HT1080 (cell line): ENCODE measurements at regions not wholly inside any gene's neighbourhood (a gene's known extent, or its start where the extent isn't known, plus 50 kb on each side); places are given as distances from the start of the nearest gene placed in this dataset.
A peak's percentile ranks its signal among the peaks of the same experiment; 100 is the strongest.
"Not testable (repeated sequence)": the region's sequence is repeated elsewhere in the genome, so short reads cannot be mapped to it uniquely, and the experiment has no call there.

Source experiments
- DNase-seq: peaks from one replicate; pipeline ENCODE4 v3.0.0-alpha.2; 2015; ENCODE audit warnings: low read depth

DNA sequence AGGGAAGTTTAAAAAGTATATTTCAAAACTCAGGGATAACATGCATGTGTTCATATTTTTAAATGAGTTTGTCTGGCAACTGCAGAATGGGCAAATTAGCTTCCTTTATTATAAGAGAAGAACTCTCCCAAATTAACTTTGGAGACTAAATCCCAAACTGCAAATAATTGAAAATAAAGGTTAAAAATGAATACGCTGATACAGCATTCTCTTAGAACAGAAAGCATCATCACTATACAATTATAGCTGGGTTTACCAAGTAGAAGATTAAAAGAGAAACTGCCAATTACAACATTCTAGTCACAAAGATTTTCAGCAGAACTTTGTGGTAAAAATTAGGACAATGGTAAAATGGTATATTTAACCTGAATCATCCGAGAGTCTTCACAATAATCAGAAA, 73.3 kb downstream of the OLFM4 start:
- no peak for DNase-seq

GRCh38 chr13:53104136-53104535, 75.5 kb downstream of the OLFM4 start:
- no peak for DNase-seq

- no peak for DNase-seq
Observed at GRCh38 chr13:53105477-53105876, 76.9 kb downstream of the OLFM4 start.

DNA sequence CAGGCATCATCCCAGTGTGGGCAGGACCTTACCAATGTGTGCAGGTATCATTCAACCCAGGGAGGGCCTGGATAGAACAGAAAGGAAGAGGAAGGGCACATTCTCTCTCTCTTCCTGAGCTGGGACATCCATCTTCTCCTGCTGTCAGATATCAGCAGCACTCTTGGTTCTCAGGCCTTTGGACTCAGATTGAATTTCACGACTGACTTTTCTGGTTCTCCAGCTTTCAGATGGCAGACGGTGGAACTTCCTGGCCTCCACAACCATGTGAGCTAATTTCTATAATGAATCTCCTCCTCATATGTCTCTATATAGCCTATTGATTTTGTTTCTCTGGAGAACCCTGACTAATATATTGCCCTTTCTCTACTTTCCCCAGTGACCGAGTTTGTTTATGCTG, 77.3 kb downstream of the OLFM4 start:
- DNase-seq, result no peak

DNA sequence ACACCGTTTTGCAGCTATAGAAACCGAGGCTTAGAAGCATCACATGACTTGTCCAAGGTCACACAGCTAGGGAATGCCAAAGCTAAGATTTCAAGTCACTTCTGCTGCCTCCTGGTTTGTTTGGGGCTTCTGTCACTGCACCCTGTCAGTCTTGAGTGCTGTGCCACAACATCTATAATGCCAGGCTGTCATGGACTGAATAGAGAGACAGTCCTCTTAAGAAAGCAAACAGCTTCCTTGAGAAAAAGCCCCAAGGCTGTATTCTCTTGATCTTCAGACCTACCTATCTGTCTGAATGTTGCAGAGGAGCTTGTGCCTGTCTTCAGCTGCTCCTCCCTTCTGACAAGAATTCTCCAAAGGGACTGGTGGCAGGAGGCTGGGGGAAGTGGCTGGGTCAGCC, 81.6 kb downstream of the OLFM4 start:
- no peak for DNase-seq

DNA sequence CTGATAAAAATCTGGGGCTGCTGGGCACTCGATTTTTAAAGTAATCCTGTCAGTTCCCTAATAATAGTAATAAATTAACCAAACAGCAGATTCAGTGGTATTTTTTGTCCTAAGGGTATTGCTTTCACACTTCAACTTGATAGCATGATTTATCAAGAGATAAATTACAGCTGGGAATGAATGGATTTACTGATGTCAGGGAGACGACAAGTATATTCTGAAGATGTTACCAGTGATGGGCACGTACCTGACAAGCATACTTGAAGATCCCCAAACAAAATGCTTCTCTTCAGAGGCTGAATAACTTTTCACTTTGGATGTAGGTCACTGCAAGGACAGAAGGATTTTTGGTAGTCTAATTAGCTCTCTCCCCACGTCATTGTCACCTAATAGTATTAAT, 82.0 kb downstream of the OLFM4 start:
- no peak for DNase-seq

DNA sequence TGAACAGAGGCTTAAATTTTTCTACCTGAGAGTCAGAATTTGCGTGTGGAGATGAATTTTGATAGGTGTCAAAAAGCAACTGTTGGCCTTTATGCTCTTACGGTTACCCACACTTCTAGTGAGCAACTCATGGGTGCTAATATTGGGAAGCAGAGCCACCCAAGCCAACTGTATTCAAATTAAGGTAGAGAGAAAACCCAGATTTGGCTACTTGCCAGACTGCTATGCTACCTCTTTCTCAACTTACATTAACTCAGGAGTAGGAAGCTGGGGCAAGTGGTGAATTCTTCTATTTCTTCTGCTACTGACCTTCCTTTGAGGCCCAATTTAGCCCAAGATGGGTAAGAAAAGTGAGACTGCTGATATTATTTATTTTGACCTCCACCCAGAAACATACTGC, 83.9 kb downstream of the OLFM4 start:
- DNase-seq, result no peak

- DNase-seq, result not testable (repeated sequence)
Observed at GRCh38 chr13:53117048-53117447, 88.4 kb downstream of the OLFM4 start.

- no peak for DNase-seq
Observed at GRCh38 chr13:53121131-53121773, 92.6 kb downstream of the OLFM4 start.

DNA sequence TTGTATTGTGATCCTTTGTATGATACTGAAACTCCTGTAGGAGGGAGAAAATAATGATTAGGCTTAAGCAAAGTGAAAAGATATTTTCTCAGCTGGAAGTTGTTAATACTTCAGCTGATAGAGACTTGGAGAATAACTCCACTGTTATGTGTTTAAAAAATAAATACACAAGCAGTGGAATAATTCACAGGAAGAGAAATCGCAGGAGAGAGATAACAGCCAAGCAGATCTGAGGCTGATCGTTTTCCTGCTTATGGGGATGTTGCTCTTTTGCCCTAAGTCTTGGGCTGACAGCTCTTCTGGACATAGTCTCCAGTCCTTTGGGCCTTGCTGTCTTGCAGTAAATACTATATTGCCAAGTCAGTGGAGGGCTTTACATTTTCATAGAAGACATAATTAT, 93.3 kb downstream of the OLFM4 start:
- no peak for DNase-seq

GRCh38 chr13:53123536-53123935, 94.9 kb downstream of the OLFM4 start:
- DNase-seq, result no peak

DNA sequence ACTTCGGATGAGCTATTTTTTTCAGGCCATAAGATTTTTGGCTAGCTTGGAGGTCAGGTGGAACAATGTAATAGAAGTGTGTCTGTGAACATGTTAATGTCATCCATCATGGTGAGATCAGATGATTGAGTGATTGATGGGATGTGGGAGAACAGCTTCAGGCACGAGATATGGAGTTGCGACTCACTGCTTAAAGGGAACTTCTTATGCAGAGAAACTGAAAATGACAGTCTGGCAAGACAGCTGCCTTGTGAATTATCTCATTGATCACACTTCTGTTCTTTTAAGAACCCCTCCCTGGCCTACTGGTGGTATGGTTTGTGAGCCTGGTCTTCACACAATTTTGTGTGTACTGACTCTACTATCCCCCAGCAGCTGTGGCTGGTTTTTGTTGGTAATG, 96.0 kb downstream of the OLFM4 start:
- no peak for DNase-seq

GRCh38 chr13:53126841-53127245, 98.2 kb downstream of the OLFM4 start:
- DNase-seq, result no peak

GRCh38 chr13:53127373-53127772, 98.8 kb downstream of the OLFM4 start:
- no peak for DNase-seq

GRCh38 chr13:53129864-53130393, 101.3 kb downstream of the OLFM4 start:
- no peak for DNase-seq

GRCh38 chr13:53131361-53131760, 102.7 kb downstream of the OLFM4 start:
- DNase-seq, result no peak

DNA sequence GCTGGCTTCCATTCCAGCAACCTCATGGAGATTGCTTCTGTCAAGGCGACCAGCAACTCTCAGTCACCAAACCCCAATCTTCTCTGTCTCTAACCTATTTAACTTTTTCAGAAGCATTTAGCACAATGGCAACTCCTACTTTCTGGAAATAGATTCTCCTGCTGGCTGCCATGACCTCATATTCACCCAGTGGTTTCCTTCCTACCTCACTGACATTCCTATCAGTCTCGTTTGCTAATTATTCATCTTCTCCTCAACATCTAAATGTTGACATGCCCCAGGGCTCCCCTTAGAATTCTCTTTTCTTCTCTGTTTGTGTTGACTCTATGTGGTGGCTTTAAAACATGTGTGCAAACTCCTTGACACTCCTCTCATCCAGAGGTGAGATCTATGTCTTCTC, 106.7 kb downstream of the OLFM4 start:
- DNase-seq, result no peak

- no peak for DNase-seq
Observed at GRCh38 chr13:53136554-53137215, 108.1 kb downstream of the OLFM4 start.

DNA sequence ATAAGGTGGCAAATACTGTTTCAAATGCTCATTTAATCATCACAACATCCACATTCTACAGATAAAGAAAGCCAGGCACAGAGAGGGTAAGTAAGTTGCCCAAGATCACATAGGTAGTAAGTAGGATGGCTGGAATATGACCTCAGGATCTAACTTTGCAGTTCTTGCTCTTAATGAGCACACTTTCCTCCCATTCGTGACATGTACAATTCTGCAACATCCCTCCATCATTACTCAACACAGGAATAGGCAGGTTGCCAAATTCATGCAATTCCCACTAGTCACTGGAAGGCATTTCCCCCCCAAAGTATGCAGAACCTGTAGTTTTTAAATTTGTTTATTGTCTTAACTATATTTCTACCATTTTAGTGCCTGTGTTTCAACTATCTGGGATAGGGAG, 109.2 kb downstream of the OLFM4 start:
- peak; percentile 46 for DNase-seq

- no peak for DNase-seq
Observed at GRCh38 chr13:53138376-53139036, 109.9 kb downstream of the OLFM4 start.

GRCh38 chr13:53141336-53141735, 112.7 kb downstream of the OLFM4 start:
- DNase-seq, result no peak

- no peak for DNase-seq
Observed at GRCh38 chr13:53142306-53142705, 113.7 kb downstream of the OLFM4 start.
